ENCODE measurements at regions not wholly inside any gene's neighbourhood (a gene's known extent, or its start where the extent isn't known, plus 50 kb on each side); places are given as distances from the start of the nearest gene placed in this dataset.
"Not testable (repeated sequence)": the region's sequence is repeated elsewhere in the genome, so short reads cannot be mapped to it uniquely, and the experiment has no call there.

DNA sequence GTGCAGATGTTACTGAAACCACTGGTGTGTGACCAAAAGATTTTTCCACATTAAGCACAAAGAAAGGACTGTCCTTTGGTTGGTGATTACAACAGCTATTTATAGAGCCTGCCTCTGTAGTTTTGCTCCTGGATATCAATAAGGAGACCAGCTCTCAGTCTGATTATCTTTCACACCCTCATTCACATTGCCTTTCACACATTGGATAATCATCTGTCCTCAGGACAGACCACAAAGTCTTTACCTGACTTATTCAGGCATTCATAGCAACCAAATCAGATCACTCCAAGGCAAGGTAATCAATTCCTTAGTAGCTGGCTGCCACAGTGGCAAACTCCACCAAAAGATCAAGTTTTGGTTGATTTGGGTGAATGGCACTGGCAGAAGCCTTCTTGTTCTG, 59.6 kb upstream of the CPSF6 start:
- H2AFZ ChIP-seq (ENCODE audit: low read depth, low read length): no peak overlapping the region
- H3K4me3 ChIP-seq (ENCODE audit: low read length): no peak overlapping the region
- no peaks in the 10 kb centered on the region for H3K27me3 ChIP-seq (ENCODE audit: insufficient read depth, low read depth, low read length)
- H3K9ac ChIP-seq (ENCODE audit: low read length): no peak overlapping the region
- no peaks in the 10 kb centered on the region for H3K79me2 ChIP-seq (replicated peaks; ENCODE audit: insufficient read depth, low read length)
- H3F3A ChIP-seq (ENCODE audit: insufficient read depth, low read length, poor library complexity, severe bottlenecking): no peaks in the 10 kb centered on the region
- no peak overlapping the region for H3K4me2 ChIP-seq (ENCODE audit: low read length)
- no peaks in the 10 kb centered on the region for H4K20me1 ChIP-seq (ENCODE audit: insufficient read depth)
- no peaks in the 10 kb centered on the region for H3K36me3 ChIP-seq (ENCODE audit: insufficient read depth, low read length)
- peaks cover 6% of the 10 kb centered on the region for H3K9me3 ChIP-seq (ENCODE audit: low read length)
- TF ChIP-seq POLR2AphosphoS5 (IDR thresholded peaks at IDR 0.05): no peak
- no peaks in the 10 kb centered on the region for H3K9me2 ChIP-seq (ENCODE audit: insufficient read depth, low read length)
- peak overlapping the region; percentile 48 for H3K27ac ChIP-seq (ENCODE audit: low read length)

DNA sequence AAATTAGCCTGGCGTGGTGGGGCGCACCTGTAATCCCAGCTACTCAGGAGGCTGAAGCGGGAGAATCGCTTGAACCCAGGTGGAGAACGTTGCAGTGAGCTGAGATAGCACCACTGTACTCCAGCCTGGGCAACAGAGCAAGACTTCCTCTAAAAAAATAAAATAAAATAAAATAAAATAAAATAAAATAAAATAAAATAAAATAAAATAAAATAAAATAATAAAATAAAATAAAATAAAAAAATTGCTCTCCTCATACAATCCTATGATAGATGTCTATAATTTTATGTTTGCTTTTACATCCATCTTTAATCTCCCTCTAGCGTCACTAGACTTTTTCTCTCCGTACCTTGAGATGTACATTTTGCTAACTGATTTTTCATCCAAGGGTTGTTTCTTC, 51.8 kb upstream of the CPSF6 start:
- H3K4me3 ChIP-seq (ENCODE audit: low read length); H3K27ac ChIP-seq (ENCODE audit: low read length); H3K4me2 ChIP-seq (ENCODE audit: low read length); H3K9me3 ChIP-seq (ENCODE audit: low read length); H3K36me3 ChIP-seq (ENCODE audit: insufficient read depth, low read length); H2AFZ ChIP-seq (ENCODE audit: low read depth, low read length); H3K27me3 ChIP-seq (ENCODE audit: insufficient read depth, low read depth, low read length); H3K9me2 ChIP-seq (ENCODE audit: insufficient read depth, low read length); H3K9ac ChIP-seq (ENCODE audit: low read length); H4K20me1 ChIP-seq (ENCODE audit: insufficient read depth); H3F3A ChIP-seq (ENCODE audit: insufficient read depth, low read length, poor library complexity, severe bottlenecking); H3K79me2 ChIP-seq (replicated peaks; ENCODE audit: insufficient read depth, low read length): not testable (repeated sequence)

DNA sequence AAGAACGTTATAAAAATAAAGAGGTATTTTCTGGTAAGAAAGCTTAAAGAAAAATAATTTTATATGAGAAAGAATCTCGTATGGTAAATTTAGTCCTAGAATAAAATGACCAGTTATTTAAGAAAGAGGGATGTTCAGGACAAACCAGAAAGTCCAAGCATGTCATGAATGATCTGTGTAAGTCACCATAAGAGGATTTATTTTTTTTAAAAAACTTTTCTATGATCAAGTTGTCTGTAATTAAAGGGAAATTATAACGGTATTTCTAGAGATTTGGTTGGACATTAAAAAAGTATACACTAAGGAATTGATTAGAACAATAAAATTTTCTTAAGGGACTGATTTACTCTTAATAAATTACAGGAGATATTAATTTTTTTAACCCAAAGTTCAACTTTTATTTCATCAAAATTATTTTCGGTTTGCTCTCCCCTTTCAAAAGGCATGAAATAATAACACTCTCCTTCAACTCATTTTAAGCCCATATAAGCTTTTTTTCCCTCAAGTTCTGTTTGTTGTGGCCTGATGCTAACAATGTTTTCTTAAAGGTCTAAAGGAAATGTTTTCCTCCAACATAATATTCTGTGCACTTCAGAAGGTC, 49.9 kb upstream of the CPSF6 start:
- Histone ChIP-seq H3K36me3 (ENCODE audit: insufficient read depth, low read length) (no peaks in the 10 kb centered on the region), H3K4me3 (ENCODE audit: low read length) (no peak overlapping the region), H3K9me2 (ENCODE audit: insufficient read depth, low read length) (no peaks in the 10 kb centered on the region), H2AFZ (ENCODE audit: low read depth, low read length) (no peak overlapping the region), H3K27me3 (ENCODE audit: insufficient read depth, low read depth, low read length) (no peaks in the 10 kb centered on the region), H3F3A (ENCODE audit: insufficient read depth, low read length, poor library complexity, severe bottlenecking) (no peaks in the 10 kb centered on the region), H4K20me1 (ENCODE audit: insufficient read depth) (no peaks in the 10 kb centered on the region), H3K9ac (ENCODE audit: low read length) (no peak overlapping the region), H3K4me2 (ENCODE audit: low read length) (no peak overlapping the region), H3K27ac (ENCODE audit: low read length) (no peak overlapping the region), H3K9me3 (ENCODE audit: low read length) (no peaks in the 10 kb centered on the region), H3K79me2 (replicated peaks; ENCODE audit: insufficient read depth, low read length) (no peaks in the 10 kb centered on the region)
- TF ChIP-seq, protein P1, sequence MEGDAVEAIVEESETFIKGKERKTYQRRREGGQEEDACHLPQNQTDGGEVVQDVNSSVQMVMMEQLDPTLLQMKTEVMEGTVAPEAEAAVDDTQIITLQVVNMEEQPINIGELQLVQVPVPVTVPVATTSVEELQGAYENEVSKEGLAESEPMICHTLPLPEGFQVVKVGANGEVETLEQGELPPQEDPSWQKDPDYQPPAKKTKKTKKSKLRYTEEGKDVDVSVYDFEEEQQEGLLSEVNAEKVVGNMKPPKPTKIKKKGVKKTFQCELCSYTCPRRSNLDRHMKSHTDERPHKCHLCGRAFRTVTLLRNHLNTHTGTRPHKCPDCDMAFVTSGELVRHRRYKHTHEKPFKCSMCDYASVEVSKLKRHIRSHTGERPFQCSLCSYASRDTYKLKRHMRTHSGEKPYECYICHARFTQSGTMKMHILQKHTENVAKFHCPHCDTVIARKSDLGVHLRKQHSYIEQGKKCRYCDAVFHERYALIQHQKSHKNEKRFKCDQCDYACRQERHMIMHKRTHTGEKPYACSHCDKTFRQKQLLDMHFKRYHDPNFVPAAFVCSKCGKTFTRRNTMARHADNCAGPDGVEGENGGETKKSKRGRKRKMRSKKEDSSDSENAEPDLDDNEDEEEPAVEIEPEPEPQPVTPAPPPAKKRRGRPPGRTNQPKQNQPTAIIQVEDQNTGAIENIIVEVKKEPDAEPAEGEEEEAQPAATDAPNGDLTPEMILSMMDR (IDR thresholded peaks at IDR 0.05; ENCODE audit: poor library complexity, severe bottlenecking): no peak
- TF ChIP-seq EP300 (conservative IDR thresholded peaks at IDR 0.05; ENCODE audit: poor library complexity, severe bottlenecking) (no peak), RAD21 (conservative IDR thresholded peaks at IDR 0.05) (no peak), MXI1 (conservative IDR thresholded peaks at IDR 0.05; ENCODE audit: poor library complexity, severe bottlenecking) (no peak), EZH2 (IDR thresholded peaks at IDR 0.05; ENCODE audit: borderline replicate concordance, insufficient read depth, low read length, poor library complexity, severe bottlenecking) (no peak)
- TF ChIP-seq, protein P2, sequence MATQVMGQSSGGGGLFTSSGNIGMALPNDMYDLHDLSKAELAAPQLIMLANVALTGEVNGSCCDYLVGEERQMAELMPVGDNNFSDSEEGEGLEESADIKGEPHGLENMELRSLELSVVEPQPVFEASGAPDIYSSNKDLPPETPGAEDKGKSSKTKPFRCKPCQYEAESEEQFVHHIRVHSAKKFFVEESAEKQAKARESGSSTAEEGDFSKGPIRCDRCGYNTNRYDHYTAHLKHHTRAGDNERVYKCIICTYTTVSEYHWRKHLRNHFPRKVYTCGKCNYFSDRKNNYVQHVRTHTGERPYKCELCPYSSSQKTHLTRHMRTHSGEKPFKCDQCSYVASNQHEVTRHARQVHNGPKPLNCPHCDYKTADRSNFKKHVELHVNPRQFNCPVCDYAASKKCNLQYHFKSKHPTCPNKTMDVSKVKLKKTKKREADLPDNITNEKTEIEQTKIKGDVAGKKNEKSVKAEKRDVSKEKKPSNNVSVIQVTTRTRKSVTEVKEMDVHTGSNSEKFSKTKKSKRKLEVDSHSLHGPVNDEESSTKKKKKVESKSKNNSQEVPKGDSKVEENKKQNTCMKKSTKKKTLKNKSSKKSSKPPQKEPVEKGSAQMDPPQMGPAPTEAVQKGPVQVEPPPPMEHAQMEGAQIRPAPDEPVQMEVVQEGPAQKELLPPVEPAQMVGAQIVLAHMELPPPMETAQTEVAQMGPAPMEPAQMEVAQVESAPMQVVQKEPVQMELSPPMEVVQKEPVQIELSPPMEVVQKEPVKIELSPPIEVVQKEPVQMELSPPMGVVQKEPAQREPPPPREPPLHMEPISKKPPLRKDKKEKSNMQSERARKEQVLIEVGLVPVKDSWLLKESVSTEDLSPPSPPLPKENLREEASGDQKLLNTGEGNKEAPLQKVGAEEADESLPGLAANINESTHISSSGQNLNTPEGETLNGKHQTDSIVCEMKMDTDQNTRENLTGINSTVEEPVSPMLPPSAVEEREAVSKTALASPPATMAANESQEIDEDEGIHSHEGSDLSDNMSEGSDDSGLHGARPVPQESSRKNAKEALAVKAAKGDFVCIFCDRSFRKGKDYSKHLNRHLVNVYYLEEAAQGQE (IDR thresholded peaks at IDR 0.05; ENCODE audit: borderline replicate concordance): no peak

Data from neural cell (in vitro differentiated cells).